Rectal smooth muscle tissue (tissue), 1 donor: ENCODE measurements at regions not wholly inside any gene's neighbourhood (a gene's known extent, or its start where the extent isn't known, plus 50 kb on each side); places are given as distances from the start of the nearest gene placed in this dataset.

Experiments
- H3K27ac ChIP-seq: one replicate; pipeline ENCODE4 v1.7.0; 2013; ENCODE audit warnings: low read depth, low read length, inconsistent platforms
- H3K27me3 ChIP-seq: one replicate; pipeline ENCODE4 v1.7.0; 2013; ENCODE audit warnings: low read length; ENCODE audit not compliant: control insufficient read depth, insufficient read depth
- H3K36me3 ChIP-seq: one replicate; pipeline ENCODE4 v1.7.0; 2013; ENCODE audit warnings: low read length; ENCODE audit not compliant: control insufficient read depth, insufficient read depth
- H3K4me1 ChIP-seq: one replicate; pipeline ENCODE4 v1.7.0; 2013; ENCODE audit warnings: low read length; ENCODE audit not compliant: control insufficient read depth, insufficient read depth
- H3K4me3 ChIP-seq: one replicate; pipeline ENCODE4 v1.7.0; 2013; ENCODE audit warnings: low read length
- H3K9ac ChIP-seq: one replicate; pipeline ENCODE4 v1.7.0; 2013; ENCODE audit warnings: low read length

DNA sequence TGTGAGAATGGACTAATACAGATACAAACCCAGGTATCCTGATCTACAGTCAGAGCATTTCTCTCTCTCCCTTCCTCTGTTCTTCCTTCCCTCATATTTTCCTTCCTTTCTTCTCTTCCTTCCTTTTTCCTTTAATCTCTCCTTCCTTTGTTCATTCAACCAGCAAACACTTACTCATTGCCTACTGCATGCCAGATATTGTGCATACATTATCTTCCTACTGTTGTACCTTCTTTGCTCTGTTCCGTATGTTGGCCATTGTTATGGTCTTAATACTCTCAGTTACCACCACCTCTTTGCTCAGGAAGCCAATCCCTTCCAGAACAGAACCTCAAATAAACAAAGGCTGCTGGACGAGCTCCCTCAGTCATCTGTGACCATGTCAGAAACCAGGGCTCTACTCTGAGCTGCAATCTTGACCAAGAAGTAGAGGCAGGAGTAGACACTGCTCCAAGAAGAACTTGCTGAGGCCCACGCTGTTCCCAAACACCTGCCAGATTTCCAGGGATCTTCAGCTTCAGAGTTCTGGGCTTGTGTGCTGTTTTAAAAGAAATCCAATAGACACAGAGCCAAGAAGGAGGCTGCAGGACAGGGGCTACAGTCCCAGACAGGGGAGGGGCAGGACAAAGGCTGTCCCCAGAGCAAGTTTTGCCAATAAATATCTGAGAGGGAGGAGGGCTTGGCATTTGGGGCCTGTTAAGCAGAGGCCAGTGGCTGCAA lies 526.7 kb upstream of the TBX3 start:
- Histone ChIP-seq H3K27me3 (no peaks in the 10 kb centered on the region), H3K4me3 (no peak overlapping the region)

DNA sequence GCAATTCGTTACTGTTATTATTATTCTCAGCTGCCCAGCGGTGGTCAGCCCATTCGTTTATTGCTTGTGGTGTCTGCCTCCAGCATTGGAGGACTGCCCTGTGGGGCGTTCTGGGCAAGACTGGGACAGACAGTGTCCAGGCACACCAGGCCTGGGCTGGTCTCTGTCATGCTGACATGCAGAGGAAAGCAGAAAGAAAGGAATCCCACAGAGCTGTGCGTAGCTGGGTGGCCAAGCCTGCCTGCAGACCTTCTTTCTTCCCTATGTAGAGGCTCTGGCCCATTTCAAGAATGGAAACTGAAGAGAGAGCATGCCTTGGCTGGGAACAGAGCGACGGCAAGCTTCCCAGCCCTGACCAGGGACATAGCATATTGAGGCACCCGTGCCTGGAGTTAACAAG lies 525.3 kb upstream of the TBX3 start:
- Histone ChIP-seq H3K4me1 (peaks cover 10% of the 10 kb centered on the region), H3K27me3 (no peaks in the 10 kb centered on the region), H3K36me3 (no peaks in the 10 kb centered on the region), H3K4me3 (no peak overlapping the region), H3K27ac (no peak overlapping the region), H3K9ac (no peak overlapping the region)

More for the DNA sequence above, 526.7 kb upstream of the TBX3 start:
- Histone ChIP-seq H3K36me3 (no peaks in the 10 kb centered on the region), H3K27ac (no peak overlapping the region), H3K9ac (no peak overlapping the region), H3K4me1 (peaks cover 10% of the 10 kb centered on the region)

DNA sequence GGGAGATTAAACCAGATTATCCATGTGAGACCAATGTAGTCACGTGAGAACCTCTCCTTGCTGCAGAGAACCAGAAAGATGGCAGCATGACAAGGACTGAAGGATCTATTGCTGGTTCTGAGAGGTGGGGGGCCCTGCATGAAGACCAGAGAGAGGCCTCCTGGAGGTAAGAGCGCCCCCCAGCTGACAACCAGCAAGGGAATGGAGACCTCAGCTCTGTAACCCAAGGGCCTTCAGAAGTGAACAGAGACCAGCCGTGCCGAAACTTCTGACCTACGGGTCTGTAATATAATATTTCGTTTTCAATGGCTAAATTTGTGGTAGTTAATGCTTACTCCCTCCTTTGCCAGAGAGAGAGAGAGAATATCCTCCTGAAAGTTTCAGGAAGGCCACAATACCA lies 524.1 kb upstream of the TBX3 start:
- Histone ChIP-seq H3K4me3 (no peak overlapping the region), H3K27ac (no peak overlapping the region), H3K4me1 (peaks cover 6% of the 10 kb centered on the region), H3K9ac (no peak overlapping the region), H3K27me3 (no peaks in the 10 kb centered on the region), H3K36me3 (no peaks in the 10 kb centered on the region)

DNA sequence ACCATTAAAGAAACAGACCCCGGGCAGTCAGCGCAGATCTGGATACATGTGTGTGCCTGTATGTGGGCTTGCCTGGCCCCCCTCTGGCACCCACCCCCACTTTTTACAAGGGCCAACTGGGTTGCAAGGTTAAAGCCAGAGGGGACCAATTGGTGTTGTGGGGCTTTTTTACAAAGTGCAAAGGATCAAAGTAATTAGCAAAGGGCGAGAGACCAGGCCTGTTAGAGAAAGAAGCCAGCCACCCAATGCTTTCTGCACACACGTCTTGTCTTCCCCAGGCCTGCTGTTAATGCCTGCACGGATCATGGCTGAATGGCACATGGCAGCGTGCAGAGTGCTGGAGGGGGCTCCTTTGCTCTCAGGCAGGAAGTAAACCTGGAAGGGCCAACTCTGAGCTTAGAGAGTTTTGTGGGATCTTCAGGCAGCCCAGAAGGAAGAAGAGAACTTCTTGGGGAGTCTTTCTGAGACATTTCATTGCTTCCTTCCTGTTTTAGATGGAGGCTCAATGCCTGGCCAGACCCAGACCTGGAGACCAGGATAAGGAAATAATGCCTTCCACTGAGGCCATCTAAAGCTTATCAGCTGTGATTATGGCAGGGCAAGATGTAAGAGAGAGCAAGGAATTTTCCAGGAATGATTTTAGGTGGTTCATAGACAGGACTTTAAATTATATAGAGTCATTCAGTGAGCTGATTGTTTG lies 523.4 kb upstream of the TBX3 start:
- no peak overlapping the region for H3K9ac ChIP-seq
- H3K4me3 ChIP-seq: no peak overlapping the region
- no peaks in the 10 kb centered on the region for H3K27me3 ChIP-seq
- no peak overlapping the region for H3K27ac ChIP-seq
- H3K4me1 ChIP-seq: peaks cover 6% of the 10 kb centered on the region
- no peaks in the 10 kb centered on the region for H3K36me3 ChIP-seq

DNA sequence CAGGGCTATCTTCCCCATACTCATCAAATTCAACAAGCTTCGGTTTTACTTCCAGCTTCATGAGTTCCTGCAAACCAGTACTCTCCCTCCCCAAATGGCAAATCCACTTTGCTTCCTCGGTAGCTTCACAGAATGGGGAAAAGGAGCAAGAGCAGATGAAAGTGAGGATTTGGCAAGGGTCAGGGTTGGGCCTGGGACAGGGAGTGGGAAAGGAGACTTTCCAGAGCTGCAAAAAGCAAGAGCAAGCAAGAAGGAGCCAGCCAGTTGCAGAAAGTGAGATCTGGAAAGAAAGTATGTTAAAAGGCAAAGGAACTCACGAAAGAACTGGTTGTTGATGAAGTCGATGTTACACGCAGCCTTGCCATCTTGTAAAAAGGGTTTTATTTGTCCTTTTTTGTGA lies 522.8 kb upstream of the TBX3 start:
- Histone ChIP-seq H3K27me3 (no peaks in the 10 kb centered on the region), H3K36me3 (no peaks in the 10 kb centered on the region), H3K4me3 (no peak overlapping the region), H3K4me1 (peaks cover 6% of the 10 kb centered on the region), H3K9ac (no peak overlapping the region), H3K27ac (no peak overlapping the region)

DNA sequence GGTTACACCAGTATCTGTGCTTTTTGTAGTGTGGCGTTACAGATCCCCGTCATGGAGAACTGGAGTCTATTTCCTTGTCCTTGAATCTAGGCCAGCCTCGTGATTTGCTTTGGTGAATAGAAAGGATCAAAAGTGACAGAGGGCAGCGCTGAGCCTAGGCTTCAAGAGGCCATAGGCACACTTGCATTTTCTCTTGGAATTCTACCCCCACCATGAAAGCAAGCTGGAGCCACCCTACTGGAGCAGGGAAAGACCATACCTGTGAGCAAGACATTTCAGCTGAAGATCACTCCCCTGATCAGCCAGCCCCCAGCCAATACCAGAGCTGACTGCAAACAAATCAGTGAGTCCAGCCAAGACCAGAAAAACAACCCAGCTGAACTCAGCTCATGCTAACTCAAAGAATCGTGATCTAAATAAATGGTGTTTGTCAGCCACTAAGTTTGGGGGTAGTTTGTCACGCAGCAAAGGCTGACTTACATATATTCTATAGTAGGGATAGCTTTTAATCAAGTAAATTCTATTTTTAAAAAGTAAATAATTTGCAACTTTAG lies 521.9 kb upstream of the TBX3 start:
- H3K27me3 ChIP-seq: no peaks in the 10 kb centered on the region
- no peaks in the 10 kb centered on the region for H3K36me3 ChIP-seq
- no peak overlapping the region for H3K27ac ChIP-seq
- H3K4me1 ChIP-seq: peaks cover 3% of the 10 kb centered on the region
- no peak overlapping the region for H3K4me3 ChIP-seq
- no peak overlapping the region for H3K9ac ChIP-seq

DNA sequence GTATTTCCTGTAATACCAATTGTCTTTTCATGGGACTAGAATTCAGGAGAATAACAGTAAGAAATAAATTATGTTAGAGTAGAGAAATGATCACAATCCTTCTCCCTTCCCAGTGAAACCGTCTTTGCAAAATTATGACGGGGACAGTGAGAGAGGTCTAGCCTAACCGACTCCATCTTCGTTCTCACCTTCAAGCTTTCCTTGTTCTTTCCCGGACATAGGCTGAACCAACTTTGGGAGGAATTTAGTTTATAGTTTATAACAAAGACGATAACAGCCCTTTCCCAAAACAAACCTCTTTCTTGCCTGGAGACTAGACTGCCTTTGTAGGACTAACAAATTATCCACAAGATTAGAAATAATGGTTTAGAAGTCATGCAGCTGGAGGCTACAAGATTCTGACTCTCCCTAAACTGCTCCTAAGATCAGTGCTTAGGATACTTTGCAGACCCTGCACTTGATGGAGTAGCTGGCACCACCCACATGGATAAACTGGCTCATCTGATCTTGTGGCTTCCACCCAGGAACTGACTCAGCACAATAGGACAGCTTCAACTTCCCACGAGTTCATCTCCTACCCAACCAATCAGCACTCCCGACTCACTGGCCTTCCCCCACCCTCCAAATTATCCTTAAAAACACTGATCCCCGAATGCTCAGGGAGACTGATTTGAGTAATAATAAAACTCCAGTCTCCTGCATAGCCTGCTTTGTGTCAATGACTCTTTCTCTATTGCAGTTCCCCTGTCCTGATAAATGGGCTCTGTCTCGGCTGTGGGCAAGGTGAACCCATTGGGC lies 521.2 kb upstream of the TBX3 start:
- H3K9ac ChIP-seq: no peak overlapping the region
- H3K27me3 ChIP-seq: no peaks in the 10 kb centered on the region
- H3K4me1 ChIP-seq: peaks cover 3% of the 10 kb centered on the region
- H3K36me3 ChIP-seq: no peaks in the 10 kb centered on the region
- no peak overlapping the region for H3K4me3 ChIP-seq
- no peak overlapping the region for H3K27ac ChIP-seq

DNA sequence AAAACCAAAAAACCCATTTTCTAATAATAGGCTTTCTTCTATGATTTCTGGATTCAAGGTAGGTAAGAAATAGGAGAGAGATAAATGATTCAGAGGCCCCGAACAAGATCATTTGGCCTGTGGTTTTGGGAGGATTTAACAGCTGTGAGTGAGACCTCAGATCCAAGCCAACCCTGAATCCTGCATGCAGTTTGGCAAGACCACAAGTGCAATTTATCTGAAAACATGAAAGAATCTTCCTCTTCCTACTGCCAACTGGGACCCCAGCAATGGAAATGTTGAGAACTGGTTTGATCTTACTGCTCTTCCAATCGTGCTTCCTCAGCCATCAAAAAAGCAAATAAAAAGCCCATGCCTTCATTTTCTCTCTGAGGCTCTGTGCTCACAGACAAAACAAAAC lies 519.7 kb upstream of the TBX3 start:
- Histone ChIP-seq H3K4me3 (no peak overlapping the region), H3K4me1 (no peaks in the 10 kb centered on the region), H3K9ac (no peak overlapping the region), H3K27ac (no peak overlapping the region), H3K36me3 (no peaks in the 10 kb centered on the region), H3K27me3 (no peaks in the 10 kb centered on the region)

DNA sequence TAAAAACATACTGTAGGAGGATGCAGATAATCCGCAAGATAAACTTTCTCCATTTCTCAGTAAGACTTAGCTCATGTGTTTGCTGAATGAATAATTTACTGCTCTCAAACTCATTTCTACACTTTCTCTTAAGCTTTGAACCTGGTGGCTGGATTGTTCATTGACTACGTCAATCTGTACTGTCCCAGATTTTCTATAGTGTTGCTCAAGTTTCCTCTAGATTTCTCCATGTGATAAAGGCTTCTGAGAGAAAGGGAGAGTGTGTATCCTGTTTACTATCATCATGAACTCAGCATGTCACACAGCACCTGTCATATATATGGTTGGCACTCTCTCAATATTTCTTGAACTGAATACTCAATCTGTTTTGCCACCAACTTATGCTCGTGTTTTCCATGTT lies 518.0 kb upstream of the TBX3 start:
- no peak overlapping the region for H3K27ac ChIP-seq
- no peak overlapping the region for H3K9ac ChIP-seq
- no peaks in the 10 kb centered on the region for H3K4me1 ChIP-seq
- H3K4me3 ChIP-seq: no peak overlapping the region
- H3K27me3 ChIP-seq: no peaks in the 10 kb centered on the region
- no peaks in the 10 kb centered on the region for H3K36me3 ChIP-seq

DNA sequence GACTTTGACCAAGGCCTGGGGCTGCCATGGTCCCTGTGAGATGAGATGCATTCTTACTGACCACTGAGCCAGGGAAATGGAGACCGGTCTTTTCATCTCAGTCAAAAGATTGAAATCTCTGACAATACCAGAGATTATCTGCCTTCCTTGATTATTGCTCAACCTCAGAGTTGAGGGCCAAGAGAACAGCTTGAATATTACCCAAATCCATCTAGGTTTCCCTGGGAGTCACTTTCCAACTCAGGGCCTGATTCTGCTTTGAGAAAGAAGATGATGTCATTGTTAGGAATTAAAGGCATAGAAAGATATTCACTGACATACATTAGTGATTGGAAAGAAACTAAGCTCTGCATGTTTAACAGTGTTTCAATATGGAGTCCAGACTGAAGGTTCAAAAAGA lies 515.9 kb upstream of the TBX3 start:
- Histone ChIP-seq H3K4me3 (no peak overlapping the region), H3K27ac (no peak overlapping the region), H3K9ac (no peak overlapping the region), H3K4me1 (no peaks in the 10 kb centered on the region), H3K27me3 (no peaks in the 10 kb centered on the region), H3K36me3 (no peaks in the 10 kb centered on the region)

DNA sequence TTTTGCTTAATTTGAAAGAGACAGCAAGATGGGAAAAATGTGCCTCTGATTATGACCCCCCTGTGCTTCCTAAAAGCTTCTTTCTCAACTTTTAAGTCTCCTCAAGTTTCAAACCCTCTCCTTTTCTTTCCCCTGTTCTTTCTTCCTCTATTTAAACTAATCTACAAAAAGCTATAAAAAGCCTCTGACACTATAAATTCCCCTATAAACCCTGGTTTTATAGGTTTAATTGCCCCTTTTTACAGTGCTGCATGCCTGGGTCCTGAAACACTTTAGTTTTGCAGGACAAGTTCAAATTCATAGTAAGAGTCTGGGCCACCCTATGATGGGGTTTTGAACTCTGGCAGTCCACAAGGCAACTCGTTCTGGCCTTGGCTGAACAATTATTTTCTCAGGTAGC lies 510.9 kb upstream of the TBX3 start:
- no peaks in the 10 kb centered on the region for H3K27me3 ChIP-seq
- H3K9ac ChIP-seq: no peak overlapping the region
- no peak overlapping the region for H3K4me3 ChIP-seq
- no peak overlapping the region for H3K27ac ChIP-seq
- H3K36me3 ChIP-seq: no peaks in the 10 kb centered on the region
- no peaks in the 10 kb centered on the region for H3K4me1 ChIP-seq

DNA sequence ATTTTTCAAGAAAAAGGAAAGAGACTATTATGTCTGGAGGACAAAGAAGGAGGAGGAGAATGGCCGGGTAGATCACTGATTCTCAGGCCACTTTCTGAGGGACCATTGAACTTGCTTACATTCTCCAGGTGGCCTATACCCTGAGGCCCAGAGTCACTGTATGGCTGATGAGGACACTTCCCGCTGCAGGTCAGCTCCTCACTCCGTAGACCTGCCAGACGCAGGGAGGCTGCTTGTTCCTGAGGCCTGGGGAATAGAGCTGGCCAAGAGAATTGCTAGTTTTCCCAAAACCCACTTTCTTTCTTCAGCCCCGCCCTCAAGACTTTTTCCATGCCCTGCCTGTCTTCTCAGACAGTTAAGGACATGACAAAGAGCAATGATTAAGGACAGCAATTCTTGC lies 510.5 kb upstream of the TBX3 start:
- Histone ChIP-seq H3K27ac (no peak overlapping the region), H3K4me3 (no peak overlapping the region), H3K9ac (no peak overlapping the region), H3K27me3 (no peaks in the 10 kb centered on the region), H3K36me3 (no peaks in the 10 kb centered on the region), H3K4me1 (no peaks in the 10 kb centered on the region)
